ENCODE measurements at regions not wholly inside any gene's neighbourhood (a gene's known extent, or its start where the extent isn't known, plus 50 kb on each side); places are given as distances from the start of the nearest gene placed in this dataset.

- TF ChIP-seq CTCF (IDR thresholded peaks at IDR 0.05; ENCODE audit: insufficient read depth, low read length, poor library complexity, severe bottlenecking) (no peak), EZH2phosphoT487 (conservative IDR thresholded peaks at IDR 0.05; ENCODE audit: low read length) (no peak)
Observed at GRCh38 chr1:199741586-199741985, 285.9 kb upstream of the NR5A2 start.
